HG03442 (cell line): ENCODE measurements at regions not wholly inside any gene's neighbourhood (a gene's known extent, or its start where the extent isn't known, plus 50 kb on each side); places are given as distances from the start of the nearest gene placed in this dataset.

ENCODE experiments used
- ATAC-seq: cut with Tn5 transposase; IDR thresholded peaks from one replicate; pipeline ENCODE4 v1.9.1; 2021; ENCODE audit warnings: mild to moderate bottlenecking, moderate library complexity; ENCODE audit not compliant: unreplicated experiment

- ATAC-seq: no peak
Measured at GRCh38 chr1:55612988-55613387, 397.8 kb upstream of the USP24 start.

- ATAC-seq: no peak
Measured at GRCh38 chr1:55611123-55611522, 396.0 kb upstream of the USP24 start.

- ATAC-seq: no peak
Measured at GRCh38 chr1:55610203-55610602, 395.0 kb upstream of the USP24 start.

GRCh38 chr1:55609630-55610029, 394.5 kb upstream of the USP24 start:
- no peak for ATAC-seq

GRCh38 chr1:55605155-55605554, 390.0 kb upstream of the USP24 start:
- ATAC-seq: no peak

GRCh38 chr1:55604749-55605148, 389.6 kb upstream of the USP24 start:
- no peak for ATAC-seq

GRCh38 chr1:55604179-55604578, 389.0 kb upstream of the USP24 start:
- no peak for ATAC-seq

GRCh38 chr1:55600242-55600641, 385.1 kb upstream of the USP24 start:
- no peak for ATAC-seq

- no peak for ATAC-seq
Measured at GRCh38 chr1:55597910-55598309, 382.7 kb upstream of the USP24 start.

GRCh38 chr1:55594701-55595100, 379.5 kb upstream of the USP24 start:
- no peak for ATAC-seq

GRCh38 chr1:55593298-55593697, 378.1 kb upstream of the USP24 start:
- ATAC-seq: no peak

GRCh38 chr1:55592122-55592521, 377.0 kb upstream of the USP24 start:
- no peak for ATAC-seq

GRCh38 chr1:55589671-55590297, 374.6 kb upstream of the USP24 start:
- no peak for ATAC-seq

GRCh38 chr1:55588309-55588708, 373.1 kb upstream of the USP24 start:
- no peak for ATAC-seq

- ATAC-seq: no peak
Measured at GRCh38 chr1:55586771-55587170, 371.6 kb upstream of the USP24 start.

GRCh38 chr1:55585402-55585792, 370.2 kb upstream of the USP24 start:
- no peak for ATAC-seq

- ATAC-seq: no peak
Measured at GRCh38 chr1:55584526-55585401, 369.6 kb upstream of the USP24 start.

- no peak for ATAC-seq
Measured at GRCh38 chr1:55582084-55582483, 366.9 kb upstream of the USP24 start.

GRCh38 chr1:55580845-55581332, 365.7 kb upstream of the USP24 start:
- ATAC-seq: no peak

- ATAC-seq: no peak
Measured at GRCh38 chr1:55579332-55580001, 364.3 kb upstream of the USP24 start.

GRCh38 chr1:55578646-55579045, 363.5 kb upstream of the USP24 start:
- ATAC-seq: no peak
